IPS DF 6.9 (cell line): ENCODE measurements at regions not wholly inside any gene's neighbourhood (a gene's known extent, or its start where the extent isn't known, plus 50 kb on each side); places are given as distances from the start of the nearest gene placed in this dataset.
"Not testable (repeated sequence)": the region's sequence is repeated elsewhere in the genome, so short reads cannot be mapped to it uniquely, and the experiment has no call there.

Experiments
- DNase-seq: peaks from one replicate; pipeline ENCODE4 v3.0.0-alpha.2; 2013; ENCODE audit warnings: low read depth, low spot score
- H3K27ac ChIP-seq: one replicate; pipeline ENCODE4 v1.5.1; 2013; ENCODE audit warnings: low read length, control low read depth
- H3K27me3 ChIP-seq: 2 replicates; pipeline ENCODE4 v1.6.1; 2013; ENCODE audit warnings: mild to moderate bottlenecking, low read length; ENCODE audit not compliant: control insufficient read depth, insufficient read depth
- H3K36me3 ChIP-seq: 2 replicates; pipeline ENCODE4 v1.6.1; 2013; ENCODE audit warnings: low read length; ENCODE audit not compliant: control insufficient read depth, insufficient read depth
- H3K4me1 ChIP-seq: 2 replicates; pipeline ENCODE4 v1.6.1; 2013; ENCODE audit warnings: low read length; ENCODE audit not compliant: control insufficient read depth, insufficient read depth
- H3K4me3 ChIP-seq: 2 replicates; pipeline ENCODE4 v1.5.1; 2013; ENCODE audit warnings: mild to moderate bottlenecking, low read length
- H3K9me3 ChIP-seq: 2 replicates; pipeline ENCODE4 v1.6.1; 2013; ENCODE audit warnings: low read length, inconsistent platforms; ENCODE audit not compliant: control insufficient read depth, insufficient read depth
- WGBS: extraction: QIAGEN DNeasy Blood & Tissue Kit; methylation state at CpG from one replicate; pipeline ENCODE4 v1.1.7; 2013; ENCODE audit warnings: mixed read lengths, missing lambda C conversion rate; ENCODE audit not compliant: insufficient read length, insufficient coverage; 5-methylcytosine and 5-hydroxymethylcytosine counted together

- WGBS, result no CpG with 5 or more reads among the region's 1 CpG
- Histone ChIP-seq H3K4me1 (no peaks in the 10 kb centered on the region), H3K36me3 (no peaks in the 10 kb centered on the region), H3K27me3 (no peaks in the 10 kb centered on the region), H3K9me3 (no peaks in the 10 kb centered on the region), H3K27ac (no peak overlapping the region), H3K4me3 (no peak overlapping the region)
- DNase-seq, result no peak
Measured at GRCh38 chr6:8814440-8815000, 379.2 kb upstream of the SLC35B3 start.

- no peaks in the 10 kb centered on the region for H3K9me3 ChIP-seq
- H3K27ac ChIP-seq, result no peak overlapping the region
- no CpG with 5 or more reads among the region's 4 CpGs for WGBS
- H3K27me3 ChIP-seq, result no peaks in the 10 kb centered on the region
- H3K4me3 ChIP-seq, result no peak overlapping the region
- no peaks in the 10 kb centered on the region for H3K4me1 ChIP-seq
- H3K36me3 ChIP-seq, result no peaks in the 10 kb centered on the region
- no peak for DNase-seq
Measured at GRCh38 chr6:8810325-8810724, 375.0 kb upstream of the SLC35B3 start.

GRCh38 chr6:8809662-8810061 lies 374.3 kb upstream of the SLC35B3 start:
- Histone ChIP-seq H3K27ac (no peak overlapping the region), H3K4me3 (no peak overlapping the region), H3K27me3 (no peaks in the 10 kb centered on the region), H3K36me3 (no peaks in the 10 kb centered on the region), H3K9me3 (no peaks in the 10 kb centered on the region), H3K4me1 (no peaks in the 10 kb centered on the region)
- WGBS, result no CpG with 5 or more reads among the region's 4 CpGs
- no peak for DNase-seq

- no CpG with 5 or more reads among the region's 2 CpGs for WGBS
- Histone ChIP-seq H3K9me3 (no peaks in the 10 kb centered on the region), H3K4me1 (no peaks in the 10 kb centered on the region), H3K27me3 (no peaks in the 10 kb centered on the region), H3K36me3 (no peaks in the 10 kb centered on the region), H3K27ac (no peak overlapping the region), H3K4me3 (no peak overlapping the region)
- no peak for DNase-seq
Measured at GRCh38 chr6:8803181-8803760, 367.9 kb upstream of the SLC35B3 start.

GRCh38 chr6:8802397-8802796 lies 367.1 kb upstream of the SLC35B3 start:
- WGBS, result no CpG with 5 or more reads among the region's 4 CpGs
- not testable (repeated sequence) for H3K27ac ChIP-seq, H3K27me3 ChIP-seq, H3K36me3 ChIP-seq, DNase-seq, H3K4me1 ChIP-seq, H3K9me3 ChIP-seq, H3K4me3 ChIP-seq

GRCh38 chr6:8794420-8794819 lies 359.1 kb upstream of the SLC35B3 start:
- Histone ChIP-seq H3K4me3 (no peak overlapping the region), H3K36me3 (no peaks in the 10 kb centered on the region), H3K27me3 (no peaks in the 10 kb centered on the region), H3K4me1 (no peaks in the 10 kb centered on the region), H3K9me3 (no peaks in the 10 kb centered on the region), H3K27ac (no peak overlapping the region)
- DNase-seq, result no peak
- no CpG with 5 or more reads among the region's 3 CpGs for WGBS

GRCh38 chr6:8789878-8790277 lies 354.5 kb upstream of the SLC35B3 start:
- no peaks in the 10 kb centered on the region for H3K4me1 ChIP-seq
- no peaks in the 10 kb centered on the region for H3K9me3 ChIP-seq
- H3K27ac ChIP-seq, result no peak overlapping the region
- WGBS, result no CpG with 5 or more reads among the region's 2 CpGs
- H3K36me3 ChIP-seq, result no peaks in the 10 kb centered on the region
- DNase-seq, result no peak
- no peaks in the 10 kb centered on the region for H3K27me3 ChIP-seq
- H3K4me3 ChIP-seq, result no peak overlapping the region

- no CpG with 5 or more reads among the region's 3 CpGs for WGBS
- Histone ChIP-seq H3K4me1 (no peaks in the 10 kb centered on the region), H3K9me3 (no peaks in the 10 kb centered on the region), H3K4me3 (no peak overlapping the region), H3K27ac (no peak overlapping the region), H3K27me3 (no peaks in the 10 kb centered on the region), H3K36me3 (no peaks in the 10 kb centered on the region)
- no peak for DNase-seq
Measured at GRCh38 chr6:8785223-8785622, 349.9 kb upstream of the SLC35B3 start.

- Histone ChIP-seq H3K36me3 (no peaks in the 10 kb centered on the region), H3K4me1 (no peaks in the 10 kb centered on the region), H3K4me3 (no peak overlapping the region), H3K27ac (no peak overlapping the region), H3K9me3 (no peaks in the 10 kb centered on the region), H3K27me3 (no peaks in the 10 kb centered on the region)
- DNase-seq, result no peak
Measured at GRCh38 chr6:8783191-8783590, 347.8 kb upstream of the SLC35B3 start.

GRCh38 chr6:8780653-8781052 lies 345.3 kb upstream of the SLC35B3 start:
- Histone ChIP-seq H3K4me1 (no peaks in the 10 kb centered on the region), H3K36me3 (no peaks in the 10 kb centered on the region), H3K27ac (no peak overlapping the region), H3K27me3 (no peaks in the 10 kb centered on the region), H3K4me3 (no peak overlapping the region), H3K9me3 (no peaks in the 10 kb centered on the region)
- no CpG with 5 or more reads among the region's 2 CpGs for WGBS
- DNase-seq, result no peak

GRCh38 chr6:8764733-8765132 lies 329.4 kb upstream of the SLC35B3 start:
- H3K36me3 ChIP-seq, result no peaks in the 10 kb centered on the region
- no peak overlapping the region for H3K27ac ChIP-seq
- no peaks in the 10 kb centered on the region for H3K27me3 ChIP-seq
- H3K9me3 ChIP-seq, result no peaks in the 10 kb centered on the region
- no CpG with 5 or more reads among the region's 1 CpG for WGBS
- no peaks in the 10 kb centered on the region for H3K4me1 ChIP-seq
- DNase-seq, result no peak
- no peak overlapping the region for H3K4me3 ChIP-seq
